ENCODE measurements at regions not wholly inside any gene's neighbourhood (a gene's known extent, or its start where the extent isn't known, plus 50 kb on each side); places are given as distances from the start of the nearest gene placed in this dataset.
"Not testable (repeated sequence)": the region's sequence is repeated elsewhere in the genome, so short reads cannot be mapped to it uniquely, and the experiment has no call there.

DNA sequence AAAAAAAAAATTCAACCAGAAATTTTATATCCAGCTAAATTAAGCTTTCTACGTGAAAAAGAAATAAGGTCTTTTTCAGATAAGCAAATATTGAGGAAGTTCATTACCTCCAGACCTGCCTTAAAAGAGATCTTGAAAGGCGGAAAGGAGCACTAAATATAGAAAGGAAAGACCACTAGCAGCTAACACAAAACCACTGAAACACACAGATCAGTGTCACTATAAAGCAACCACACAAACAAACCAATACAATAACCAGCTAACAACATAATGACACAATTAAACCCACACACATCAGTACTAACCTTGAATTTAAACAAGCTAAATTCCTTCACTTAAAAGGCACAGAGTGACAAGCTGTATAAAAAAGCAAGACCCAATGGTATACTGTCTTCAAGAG lies 958.3 kb downstream of the TSN start:
- DNase-seq (ENCODE audit: extremely low spot score): no peak
- TF ChIP-seq, protein P1, sequence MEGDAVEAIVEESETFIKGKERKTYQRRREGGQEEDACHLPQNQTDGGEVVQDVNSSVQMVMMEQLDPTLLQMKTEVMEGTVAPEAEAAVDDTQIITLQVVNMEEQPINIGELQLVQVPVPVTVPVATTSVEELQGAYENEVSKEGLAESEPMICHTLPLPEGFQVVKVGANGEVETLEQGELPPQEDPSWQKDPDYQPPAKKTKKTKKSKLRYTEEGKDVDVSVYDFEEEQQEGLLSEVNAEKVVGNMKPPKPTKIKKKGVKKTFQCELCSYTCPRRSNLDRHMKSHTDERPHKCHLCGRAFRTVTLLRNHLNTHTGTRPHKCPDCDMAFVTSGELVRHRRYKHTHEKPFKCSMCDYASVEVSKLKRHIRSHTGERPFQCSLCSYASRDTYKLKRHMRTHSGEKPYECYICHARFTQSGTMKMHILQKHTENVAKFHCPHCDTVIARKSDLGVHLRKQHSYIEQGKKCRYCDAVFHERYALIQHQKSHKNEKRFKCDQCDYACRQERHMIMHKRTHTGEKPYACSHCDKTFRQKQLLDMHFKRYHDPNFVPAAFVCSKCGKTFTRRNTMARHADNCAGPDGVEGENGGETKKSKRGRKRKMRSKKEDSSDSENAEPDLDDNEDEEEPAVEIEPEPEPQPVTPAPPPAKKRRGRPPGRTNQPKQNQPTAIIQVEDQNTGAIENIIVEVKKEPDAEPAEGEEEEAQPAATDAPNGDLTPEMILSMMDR (IDR thresholded peaks at IDR 0.05; ENCODE audit: control extremely low read depth, extremely low read depth, low read depth, missing control alignments): no peak
- CTCF ChIA-PET: interaction anchor here (0.7 to 1.5 kb wide), 6 partner anchors 8 to 527 kb away, joined by 3 to 5 read pairs (median 3); no protein-coding TSS in a partner anchor
- POLR2A ChIA-PET: no interaction called here

DNA sequence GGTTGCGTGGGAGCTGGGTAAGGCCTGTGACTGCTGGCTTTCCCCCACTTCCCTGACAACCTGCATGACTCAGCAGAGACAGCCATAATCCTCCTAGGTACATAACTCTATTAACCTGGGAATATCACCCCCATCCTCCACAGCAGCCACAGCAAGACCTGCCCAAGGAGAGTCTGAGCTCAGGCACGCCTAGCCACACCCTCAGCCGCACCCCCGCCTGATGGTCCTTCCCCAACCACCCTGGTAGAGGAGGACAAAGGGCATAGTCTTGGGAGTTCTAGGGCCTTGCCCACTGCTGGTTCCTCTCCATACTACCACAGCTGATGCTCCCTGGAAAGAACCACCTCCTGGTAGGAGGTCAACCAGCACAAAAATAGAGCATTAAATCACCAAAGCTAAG lies 965.4 kb downstream of the TSN start:
- DNase-seq (ENCODE audit: extremely low spot score); POLR2A ChIA-PET: not testable (repeated sequence)
- CTCF ChIA-PET: interaction anchor here (1.5 to 1.7 kb wide), 2 partner anchors 28 to 29 kb away, joined by 3 to 5 read pairs; no protein-coding TSS in a partner anchor

GRCh38 chr2:122734766-122735424 lies 979.4 kb downstream of the TSN start:
- POLR2A ChIA-PET: no interaction called here
- TF ChIP-seq, protein P1 (IDR thresholded peaks at IDR 0.05; ENCODE audit: control extremely low read depth, extremely low read depth, low read depth, missing control alignments): no peak
- DNase-seq (ENCODE audit: extremely low spot score): no peak
- CTCF ChIA-PET: interaction anchor here (1.0 to 1.8 kb wide), 2 partner anchors 48 to 59 kb away, joined by 3 to 5 read pairs; no protein-coding TSS in a partner anchor

DNA sequence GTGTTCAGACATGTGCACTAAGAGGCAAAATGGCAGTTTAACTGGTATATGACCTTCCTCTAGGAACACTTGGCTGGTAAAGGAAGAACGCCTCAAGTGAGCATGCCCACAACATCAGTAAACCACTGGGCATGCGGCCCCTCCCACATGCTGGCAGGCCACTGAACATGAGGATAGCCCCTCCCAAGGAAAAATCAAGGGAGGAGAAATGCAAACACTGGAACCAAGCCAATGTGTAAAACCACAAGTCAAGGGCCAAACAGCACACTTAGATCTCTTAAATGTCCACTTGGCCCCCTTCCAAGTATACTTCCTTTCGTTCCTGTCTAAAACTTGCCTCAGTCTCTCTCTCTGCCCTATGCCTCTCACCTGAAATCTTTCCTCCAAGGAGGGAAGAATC lies 980.8 kb downstream of the TSN start:
- ChIA-PET POLR2A (no interaction called here), CTCF (no interaction called here)
- TF ChIP-seq, protein P1 (IDR thresholded peaks at IDR 0.05; ENCODE audit: control extremely low read depth, extremely low read depth, low read depth, missing control alignments): no peak
- DNase-seq (ENCODE audit: extremely low spot score): no peak

- ChIA-PET CTCF (interaction anchor here (0.8 to 1.1 kb wide), 3 partner anchors 9 to 31 kb away, joined by 3 to 4 read pairs (median 4); no protein-coding TSS in a partner anchor), POLR2A (no interaction called here)
- TF ChIP-seq, protein P1 (IDR thresholded peaks at IDR 0.05; ENCODE audit: control extremely low read depth, extremely low read depth, low read depth, missing control alignments): no peak
- peak; percentile 31 for DNase-seq (ENCODE audit: extremely low spot score)
Measured at GRCh38 chr2:122737429-122738077, 982.1 kb downstream of the TSN start.

- DNase-seq (ENCODE audit: extremely low spot score): peak; percentile 13
- CTCF ChIA-PET: interaction anchor here (1.1 to 2.2 kb wide), 5 partner anchors 11 to 766 kb away, joined by 3 to 8 read pairs (median 3); no protein-coding TSS in a partner anchor
- POLR2A ChIA-PET: no interaction called here
- TF ChIP-seq, protein P1 (IDR thresholded peaks at IDR 0.05; ENCODE audit: control extremely low read depth, extremely low read depth, low read depth, missing control alignments): no peak
Measured at GRCh38 chr2:122739732-122740593, 984.5 kb downstream of the TSN start.

All from GM10248 (cell line).